Body of pancreas (tissue), 4 donors: ENCODE measurements at regions not wholly inside any gene's neighbourhood (a gene's known extent, or its start where the extent isn't known, plus 50 kb on each side); places are given as distances from the start of the nearest gene placed in this dataset.

Experiments used
- ATAC-seq: fragments of 150-250 bp; one replicate; pipeline ENCODE4 v1.9.1; 2016
- DNase-seq, 4 donors: peaks; one replicate each; pipeline ENCODE4 v3.0.0-alpha.2; 2019
- H3K27ac ChIP-seq, 4 donors: fragments of 200-600 bp; sonication (generic); 1 replicate in 3 of 4; 2 replicates in 1 of 4; pipeline versions ENCODE4 v1.5.1 to v1.6.1; 2016 to 2019; ENCODE audit warnings: mild to moderate bottlenecking in 1 of 4, mixed read lengths in 1 of 4, moderate library complexity in 1 of 4
- H3K27me3 ChIP-seq, 2 donors: fragments of 200-600 bp; sonication (generic); one replicate each; pipeline ENCODE4 v1.6.0; 2016; ENCODE audit warnings: mild to moderate bottlenecking in 1 of 2
- H3K36me3 ChIP-seq, 2 donors: fragments of 200-600 bp; sonication (generic); replicated peaks in 1 of 2; 2 replicates each; pipeline ENCODE4 v1.5.1; 2016; ENCODE audit warnings: low read depth in 2 of 2; ENCODE audit not compliant: insufficient read depth in 1 of 2
- H3K4me1 ChIP-seq: fragments of 200-600 bp; sonication (generic); one replicate; pipeline ENCODE4 v1.6.0; 2016
- H3K4me3 ChIP-seq, 2 donors: fragments of 200-600 bp; sonication (generic); 1 replicate in 1 of 2; 2 replicates in 1 of 2; pipeline ENCODE4 v1.5.1; 2016 to 2019
- H3K9me3 ChIP-seq, 3 donors: fragments of 200-600 bp; sonication (generic); 1 replicate in 2 of 3; 2 replicates in 1 of 3; pipeline ENCODE4 v1.5.1; 2016
- POLR2A ChIP-seq, 3 donors: fragments of 450-650 bp; IDR thresholded peaks; one replicate each; pipeline ENCODE4 v1.6.1; 2016; ENCODE audit warnings: antibody characterized with exemption in 3 of 3, mild to moderate bottlenecking in 2 of 3
- WGBS, 2 donors: methylation state at CpG; one replicate each; pipeline ENCODE4 v1.1.5; 2017; 5-methylcytosine and 5-hydroxymethylcytosine counted together
- intact Hi-C: fragments of 100-400 bp; cut with DNase I; formaldehyde crosslinking; loops from one replicate; pipeline ENCODE4 v1.15.1; 2023
- TF ChIP-seq, protein P1 (sequence below), 7 experiments: fragments of 450-650 bp in 4 of 7; fragments of 200-600 bp in 3 of 7; sonication (generic) in 3 of 7; IDR thresholded peaks; one replicate each; pipeline ENCODE4 v1.5.1; 2016 to 2019; ENCODE audit warnings: antibody characterized with exemption in 7 of 7

- intact Hi-C loops: no loop called here
- H3K27ac ChIP-seq: no peak overlapping the region
- H3K27me3 ChIP-seq: no peaks in the 10 kb centered on the region
- ATAC-seq (no peak), DNase-seq (no peak)
- H3K4me3 ChIP-seq: no peak overlapping the region
- TF ChIP-seq POLR2A (IDR thresholded peaks at IDR 0.05): no peak
- TF ChIP-seq, protein P1, sequence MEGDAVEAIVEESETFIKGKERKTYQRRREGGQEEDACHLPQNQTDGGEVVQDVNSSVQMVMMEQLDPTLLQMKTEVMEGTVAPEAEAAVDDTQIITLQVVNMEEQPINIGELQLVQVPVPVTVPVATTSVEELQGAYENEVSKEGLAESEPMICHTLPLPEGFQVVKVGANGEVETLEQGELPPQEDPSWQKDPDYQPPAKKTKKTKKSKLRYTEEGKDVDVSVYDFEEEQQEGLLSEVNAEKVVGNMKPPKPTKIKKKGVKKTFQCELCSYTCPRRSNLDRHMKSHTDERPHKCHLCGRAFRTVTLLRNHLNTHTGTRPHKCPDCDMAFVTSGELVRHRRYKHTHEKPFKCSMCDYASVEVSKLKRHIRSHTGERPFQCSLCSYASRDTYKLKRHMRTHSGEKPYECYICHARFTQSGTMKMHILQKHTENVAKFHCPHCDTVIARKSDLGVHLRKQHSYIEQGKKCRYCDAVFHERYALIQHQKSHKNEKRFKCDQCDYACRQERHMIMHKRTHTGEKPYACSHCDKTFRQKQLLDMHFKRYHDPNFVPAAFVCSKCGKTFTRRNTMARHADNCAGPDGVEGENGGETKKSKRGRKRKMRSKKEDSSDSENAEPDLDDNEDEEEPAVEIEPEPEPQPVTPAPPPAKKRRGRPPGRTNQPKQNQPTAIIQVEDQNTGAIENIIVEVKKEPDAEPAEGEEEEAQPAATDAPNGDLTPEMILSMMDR (IDR thresholded peaks at IDR 0.05): no peak
- H3K4me1 ChIP-seq: peaks cover 5% of the 10 kb centered on the region
- no peaks in the 10 kb centered on the region for H3K36me3 ChIP-seq
- no peaks in the 10 kb centered on the region for H3K9me3 ChIP-seq
- WGBS, 2 donors: 72 to 73% methylated on average over 5 of the region's 5 CpGs
Measured at GRCh38 chr17:70343114-70343513, 173.8 kb downstream of the KCNJ2 start.

DNA sequence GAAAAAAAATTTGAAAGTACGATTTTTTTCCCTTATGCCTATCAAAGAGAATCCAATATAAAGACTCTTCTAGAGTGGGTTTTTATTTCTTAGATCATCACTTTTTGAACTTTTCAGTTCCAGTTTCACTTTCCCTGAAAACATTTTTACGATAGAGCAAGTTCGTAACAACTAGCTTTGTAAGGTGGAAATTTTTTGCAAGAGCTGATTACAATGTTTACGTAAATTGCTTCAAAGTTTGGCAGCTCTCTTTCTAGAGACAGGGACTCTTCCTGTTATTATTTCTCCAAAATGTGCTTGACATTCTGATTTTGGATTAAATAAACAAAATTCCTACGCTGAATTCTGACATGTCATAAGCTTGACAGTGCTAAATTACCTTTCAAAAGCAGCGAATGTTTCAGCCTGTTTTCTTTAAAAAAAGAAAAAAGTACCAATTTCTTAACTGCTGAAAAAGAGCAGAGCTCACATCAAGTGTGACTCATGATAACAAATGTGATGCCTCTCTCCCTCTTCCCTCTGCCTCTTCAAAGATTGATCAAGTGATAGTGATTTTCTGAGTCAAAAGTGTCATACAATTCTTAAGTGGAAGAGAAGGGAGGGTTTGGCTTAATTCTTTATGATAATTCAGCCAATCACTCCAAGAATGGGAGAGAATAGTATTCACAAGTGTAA lies 175.2 kb downstream of the KCNJ2 start:
- peaks cover 5% of the 10 kb centered on the region for H3K4me1 ChIP-seq
- peak overlapping the region in 1 of 4 donors; percentile 23 for H3K27ac ChIP-seq
- WGBS, 2 donors: 4 to 7% methylated on average over 6 of the region's 6 CpGs

GRCh38 chr17:70345061-70345460 lies 175.7 kb downstream of the KCNJ2 start:
- Histone ChIP-seq H3K4me3 (no peak overlapping the region), H3K9me3 (no peaks in the 10 kb centered on the region), H3K27ac (no peak overlapping the region), H3K4me1 (peaks cover 5% of the 10 kb centered on the region), H3K36me3 (no peaks in the 10 kb centered on the region), H3K27me3 (no peaks in the 10 kb centered on the region)
- WGBS, 2 donors: 74 to 85% methylated on average over 2 of the region's 2 CpGs
- intact Hi-C loops: no loop called here
- DNase-seq: no peak
- no peak for ATAC-seq
- TF ChIP-seq, protein P1 (IDR thresholded peaks at IDR 0.05): no peak
- TF ChIP-seq POLR2A (IDR thresholded peaks at IDR 0.05): no peak

More for the DNA sequence above, 175.2 kb downstream of the KCNJ2 start:
- intact Hi-C loops: no loop called here
- H3K4me3 ChIP-seq: no peak overlapping the region
- no peaks in the 10 kb centered on the region for H3K9me3 ChIP-seq
- no peak for ATAC-seq
- DNase-seq: no peak
- no peaks in the 10 kb centered on the region for H3K27me3 ChIP-seq
- H3K36me3 ChIP-seq: no peaks in the 10 kb centered on the region
- TF ChIP-seq, protein P1 (IDR thresholded peaks at IDR 0.05): no peak
- no peak for TF ChIP-seq POLR2A (IDR thresholded peaks at IDR 0.05)

- H3K4me3 ChIP-seq: no peak overlapping the region
- ATAC-seq: no peak
- no peaks in the 10 kb centered on the region for H3K36me3 ChIP-seq
- WGBS, 2 donors: 74 to 80% methylated on average over 3 of the region's 3 CpGs
- intact Hi-C loops: no loop called here
- no peaks in the 10 kb centered on the region for H3K27me3 ChIP-seq
- H3K9me3 ChIP-seq: no peaks in the 10 kb centered on the region
- no peaks in the 10 kb centered on the region for H3K4me1 ChIP-seq
- no peak for DNase-seq
- TF ChIP-seq, protein P1 (IDR thresholded peaks at IDR 0.05): no peak
- TF ChIP-seq POLR2A (IDR thresholded peaks at IDR 0.05): no peak
- no peak overlapping the region for H3K27ac ChIP-seq
Measured at GRCh38 chr17:70352834-70353233, 183.5 kb downstream of the KCNJ2 start.
